Upper lobe of left lung (tissue), 4 donors: ENCODE measurements at regions not wholly inside any gene's neighbourhood (a gene's known extent, or its start where the extent isn't known, plus 50 kb on each side); places are given as distances from the start of the nearest gene placed in this dataset.

Experiments
- EP300 ChIP-seq, 4 donors: sonication (generic); formaldehyde crosslinking; IDR thresholded peaks; one replicate each; pipeline ENCODE4 v1.5.1; 2017; ENCODE audit warnings: antibody characterized with exemption in 4 of 4, control low read depth in 2 of 4
- POLR2A ChIP-seq, 4 donors: fragments of 450-650 bp; IDR thresholded peaks; one replicate each; pipeline ENCODE4 v1.5.1; 2016 to 2017; ENCODE audit warnings: antibody characterized with exemption in 4 of 4, mild to moderate bottlenecking in 2 of 4
- POLR2AphosphoS5 ChIP-seq, 2 donors: sonication (generic); formaldehyde crosslinking; IDR thresholded peaks; one replicate each; pipeline ENCODE4 v1.5.1; 2017; ENCODE audit warnings: antibody characterized with exemption in 2 of 2
- TF ChIP-seq, protein P1 (sequence below), 6 experiments: fragments of 450-650 bp in 4 of 6; fragments of 200-600 bp in 2 of 6; sonication (generic) in 2 of 6; IDR thresholded peaks; one replicate each; pipeline ENCODE4 v1.5.1; 2016 to 2019; ENCODE audit warnings: antibody characterized with exemption in 6 of 6

GRCh38 chr20:4427940-4428586 lies 179.0 kb upstream of the ADRA1D start:
- TF ChIP-seq, protein P1, sequence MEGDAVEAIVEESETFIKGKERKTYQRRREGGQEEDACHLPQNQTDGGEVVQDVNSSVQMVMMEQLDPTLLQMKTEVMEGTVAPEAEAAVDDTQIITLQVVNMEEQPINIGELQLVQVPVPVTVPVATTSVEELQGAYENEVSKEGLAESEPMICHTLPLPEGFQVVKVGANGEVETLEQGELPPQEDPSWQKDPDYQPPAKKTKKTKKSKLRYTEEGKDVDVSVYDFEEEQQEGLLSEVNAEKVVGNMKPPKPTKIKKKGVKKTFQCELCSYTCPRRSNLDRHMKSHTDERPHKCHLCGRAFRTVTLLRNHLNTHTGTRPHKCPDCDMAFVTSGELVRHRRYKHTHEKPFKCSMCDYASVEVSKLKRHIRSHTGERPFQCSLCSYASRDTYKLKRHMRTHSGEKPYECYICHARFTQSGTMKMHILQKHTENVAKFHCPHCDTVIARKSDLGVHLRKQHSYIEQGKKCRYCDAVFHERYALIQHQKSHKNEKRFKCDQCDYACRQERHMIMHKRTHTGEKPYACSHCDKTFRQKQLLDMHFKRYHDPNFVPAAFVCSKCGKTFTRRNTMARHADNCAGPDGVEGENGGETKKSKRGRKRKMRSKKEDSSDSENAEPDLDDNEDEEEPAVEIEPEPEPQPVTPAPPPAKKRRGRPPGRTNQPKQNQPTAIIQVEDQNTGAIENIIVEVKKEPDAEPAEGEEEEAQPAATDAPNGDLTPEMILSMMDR (IDR thresholded peaks at IDR 0.05) = no peak
- TF ChIP-seq POLR2A (IDR thresholded peaks at IDR 0.05) (no peak), POLR2AphosphoS5 (IDR thresholded peaks at IDR 0.05) (no peak), EP300 (IDR thresholded peaks at IDR 0.05) (no peak)
